Neuronal stem cell (in vitro differentiated cells): ENCODE measurements at regions not wholly inside any gene's neighbourhood (a gene's known extent, or its start where the extent isn't known, plus 50 kb on each side); places are given as distances from the start of the nearest gene placed in this dataset.

Experiments
- DNase-seq: peaks from one replicate; pipeline ENCODE4 v3.0.0-alpha.2; 2013; ENCODE audit warnings: low spot score
- H2AFZ ChIP-seq: one replicate; pipeline ENCODE4 v1.6.1; 2013; ENCODE audit warnings: mild to moderate bottlenecking, low read length, inconsistent platforms
- H2AK5ac ChIP-seq: 2 replicates; pipeline ENCODE4 v1.6.1; 2013; ENCODE audit warnings: low read depth, mild to moderate bottlenecking, inconsistent platforms, low read length, moderate library complexity, mixed read lengths
- H2BK120ac ChIP-seq: 2 replicates; pipeline ENCODE4 v1.6.1; 2013; ENCODE audit warnings: low read depth, mild to moderate bottlenecking, inconsistent platforms, low read length, moderate library complexity, mixed read lengths
- H2BK12ac ChIP-seq: one replicate; pipeline ENCODE4 v1.6.1; 2013; ENCODE audit warnings: low read length, inconsistent platforms
- H2BK15ac ChIP-seq: 2 replicates; pipeline ENCODE4 v1.6.1; 2013; ENCODE audit warnings: mild to moderate bottlenecking, low read length, inconsistent platforms, mixed read lengths
- H2BK5ac ChIP-seq: one replicate; pipeline ENCODE4 v1.6.1; 2013; ENCODE audit warnings: inconsistent platforms, mild to moderate bottlenecking, low read length, moderate library complexity
- H3K14ac ChIP-seq: one replicate; pipeline ENCODE4 v1.6.1; 2013; ENCODE audit warnings: low read length, inconsistent platforms
- H3K18ac ChIP-seq: 2 replicates; pipeline ENCODE4 v1.6.1; 2013; ENCODE audit warnings: low read length, inconsistent platforms
- H3K23ac ChIP-seq: 2 replicates; pipeline ENCODE4 v1.6.1; 2013; ENCODE audit warnings: low read depth, mild to moderate bottlenecking, mixed read lengths, low read length, inconsistent platforms; ENCODE audit not compliant: poor library complexity
- H3K27ac ChIP-seq: replicated peaks from 3 replicates; pipeline ENCODE4 v1.5.1; 2013; ENCODE audit warnings: low read length, inconsistent platforms
- H3K27me3 ChIP-seq, 3 experiments: 2 replicates each; pipeline ENCODE4 v1.6.1; 2013; ENCODE audit warnings: low read length in 3 of 3, mild to moderate bottlenecking in 2 of 3, inconsistent platforms in 1 of 3, low read depth in 1 of 3, mixed read lengths in 1 of 3, moderate library complexity in 1 of 3; ENCODE audit not compliant: control insufficient read depth in 3 of 3, insufficient read depth in 3 of 3
- H3K36me3 ChIP-seq, 2 donors: replicated peaks in 1 of 2; 2 replicates each; pipeline ENCODE4 v1.6.1; 2013; ENCODE audit warnings: low read length in 2 of 2; ENCODE audit not compliant: control insufficient read depth in 2 of 2, insufficient read depth in 2 of 2
- H3K4ac ChIP-seq: 2 replicates; pipeline ENCODE4 v1.6.1; 2013; ENCODE audit warnings: inconsistent platforms, mild to moderate bottlenecking, low read length, moderate library complexity
- H3K4me1 ChIP-seq, 2 donors: 1 replicate in 1 of 2; 2 replicates in 1 of 2; pipeline ENCODE4 v1.6.1; 2013; ENCODE audit warnings: low read length in 2 of 2, low read depth in 1 of 2; ENCODE audit not compliant: control insufficient read depth in 2 of 2, insufficient read depth in 1 of 2
- H3K4me2 ChIP-seq: one replicate; pipeline ENCODE4 v1.6.1; 2013; ENCODE audit warnings: mild to moderate bottlenecking, low read length, inconsistent platforms; ENCODE audit not compliant: insufficient read depth, poor library complexity, severe bottlenecking
- H3K4me3 ChIP-seq, 2 donors: 2 replicates each; pipeline ENCODE4 v1.5.1; 2013; ENCODE audit warnings: low read length in 2 of 2, mild to moderate bottlenecking in 2 of 2, inconsistent platforms in 1 of 2, moderate library complexity in 1 of 2
- H3K79me1 ChIP-seq: one replicate; pipeline ENCODE4 v1.6.1; 2013; ENCODE audit warnings: low read depth, mild to moderate bottlenecking, inconsistent platforms, low read length, moderate library complexity
- H3K9ac ChIP-seq: one replicate; pipeline ENCODE4 v1.6.1; 2013; ENCODE audit warnings: mild to moderate bottlenecking, low read depth, low read length, inconsistent platforms; ENCODE audit not compliant: poor library complexity
- H3K9me3 ChIP-seq, 2 donors: replicated peaks in 1 of 2; 2 replicates each; pipeline versions ENCODE3 to v1.6.1; 2013; ENCODE audit warnings: low read length in 2 of 2, mild to moderate bottlenecking in 2 of 2, inconsistent platforms in 1 of 2, low read depth in 1 of 2, mixed read lengths in 1 of 2, moderate library complexity in 1 of 2; ENCODE audit not compliant: control insufficient read depth in 2 of 2, insufficient read depth in 1 of 2
- H4K8ac ChIP-seq: one replicate; pipeline ENCODE4 v1.6.1; 2013; ENCODE audit warnings: low read depth, mild to moderate bottlenecking, inconsistent platforms, low read length, moderate library complexity
- H4K91ac ChIP-seq: one replicate; pipeline ENCODE4 v1.6.1; 2013; ENCODE audit warnings: low read length, low read depth, mild to moderate bottlenecking, inconsistent platforms; ENCODE audit not compliant: poor library complexity
- WGBS, 2 donors: extraction: QIAGEN DNeasy Blood & Tissue Kit; methylation state at CpG; one replicate each; pipeline ENCODE4 v1.1.7; 2013; ENCODE audit warnings: missing lambda C conversion rate in 2 of 2, mixed read lengths in 1 of 2; ENCODE audit not compliant: insufficient read length in 2 of 2, insufficient replicate concordance in 1 of 2; ENCODE audit errors: extremely low coverage in 2 of 2; 5-methylcytosine and 5-hydroxymethylcytosine counted together

GRCh38 chr12:82279536-82280058 lies 78.6 kb downstream of the CCDC59 start:
- no peak overlapping the region for H3K4me2 ChIP-seq
- no peak overlapping the region for H2BK120ac ChIP-seq
- no peak overlapping the region for H3K27ac ChIP-seq
- no peak overlapping the region for H2BK12ac ChIP-seq
- H3K27me3 ChIP-seq: no peaks in the 10 kb centered on the region
- H3K36me3 ChIP-seq: no peaks in the 10 kb centered on the region
- no peak overlapping the region for H4K91ac ChIP-seq
- H3K4me1 ChIP-seq: peaks cover 0 to 5% of the 10 kb centered on the region in 2 donors
- no peak overlapping the region for H3K4ac ChIP-seq
- H2BK15ac ChIP-seq: no peak overlapping the region
- H3K14ac ChIP-seq: no peak overlapping the region
- peaks cover 0 to 8% of the 10 kb centered on the region in 2 donors for H3K9me3 ChIP-seq
- no peak overlapping the region for H3K9ac ChIP-seq
- H2AK5ac ChIP-seq: no peak overlapping the region
- no peak overlapping the region for H3K18ac ChIP-seq
- no peak overlapping the region for H4K8ac ChIP-seq
- no peak overlapping the region for H2AFZ ChIP-seq
- no peak overlapping the region for H3K23ac ChIP-seq
- H2BK5ac ChIP-seq: no peak overlapping the region
- no CpG with 5 or more reads among the region's 3 CpGs for WGBS, 2 donors
- no peak for DNase-seq
- H3K79me1 ChIP-seq: no peaks in the 10 kb centered on the region
- H3K4me3 ChIP-seq: no peak overlapping the region

DNA sequence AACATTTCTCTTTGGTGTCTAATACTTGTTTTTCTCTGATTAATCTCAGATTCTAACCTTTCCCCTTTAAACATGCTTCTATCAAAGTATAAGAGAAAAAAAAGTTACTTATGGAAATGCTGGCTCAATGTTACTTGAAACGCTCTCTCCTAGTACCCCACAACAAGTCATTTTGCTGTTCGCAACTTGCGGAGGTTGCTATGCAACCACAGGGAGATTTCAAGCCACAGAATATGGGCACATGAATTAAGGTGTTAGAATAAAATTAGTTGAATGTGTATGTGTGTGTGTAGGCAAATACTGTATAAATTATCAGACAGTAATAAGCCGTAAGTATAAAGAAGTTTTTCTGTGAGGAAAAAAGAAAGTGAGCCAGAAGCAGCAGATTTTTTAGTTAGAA lies 80.6 kb downstream of the CCDC59 start:
- no peak overlapping the region for H2BK15ac ChIP-seq
- no peak overlapping the region for H3K14ac ChIP-seq
- no peak overlapping the region for H3K9ac ChIP-seq
- no peaks in the 10 kb centered on the region for H3K79me1 ChIP-seq
- H3K27me3 ChIP-seq: no peaks in the 10 kb centered on the region
- H2AK5ac ChIP-seq: no peak overlapping the region
- H3K36me3 ChIP-seq: no peaks in the 10 kb centered on the region
- H2BK120ac ChIP-seq: no peak overlapping the region
- WGBS, 2 donors: no CpG with 5 or more reads among the region's 4 CpGs
- no peak overlapping the region for H2BK12ac ChIP-seq
- H2BK5ac ChIP-seq: no peak overlapping the region
- no peak for DNase-seq
- peak overlapping the region; percentile 63 for H2AFZ ChIP-seq
- H3K4me3 ChIP-seq: no peak overlapping the region
- H3K4me2 ChIP-seq: no peak overlapping the region
- H3K27ac ChIP-seq: no peak overlapping the region
- H3K9me3 ChIP-seq: peaks cover 0 to 8% of the 10 kb centered on the region in 2 donors
- no peak overlapping the region for H3K4ac ChIP-seq
- no peak overlapping the region for H3K23ac ChIP-seq
- no peak overlapping the region for H4K91ac ChIP-seq
- peaks cover 0 to 5% of the 10 kb centered on the region in 2 donors for H3K4me1 ChIP-seq
- no peak overlapping the region for H4K8ac ChIP-seq
- no peak overlapping the region for H3K18ac ChIP-seq

DNA sequence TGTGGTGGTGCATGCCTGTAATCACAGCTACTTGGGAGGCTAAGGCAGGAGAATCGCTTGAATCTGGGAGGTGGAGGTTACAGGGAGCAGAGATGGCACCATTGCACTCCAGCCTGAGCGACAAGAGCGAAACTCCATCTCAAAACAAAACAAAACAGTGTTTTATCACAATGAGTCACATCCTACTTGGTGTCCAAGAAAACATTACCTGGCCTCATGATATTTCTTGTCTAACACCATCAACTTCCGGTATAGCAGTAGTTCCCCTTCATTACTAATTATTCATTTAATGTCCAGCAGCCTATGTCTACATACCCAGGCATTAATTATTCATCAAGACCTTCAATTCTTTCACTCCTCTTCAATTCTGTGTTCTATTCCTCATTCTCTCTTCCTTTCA lies 115.5 kb downstream of the CCDC59 start:
- H3K9me3 ChIP-seq: no peaks in the 10 kb centered on the region
- H3K18ac ChIP-seq: no peak overlapping the region
- no peak overlapping the region for H2BK5ac ChIP-seq
- no peaks in the 10 kb centered on the region for H3K4me1 ChIP-seq
- no peak overlapping the region for H3K9ac ChIP-seq
- H3K27me3 ChIP-seq: no peaks in the 10 kb centered on the region
- no peak overlapping the region for H3K4ac ChIP-seq
- no peaks in the 10 kb centered on the region for H3K79me1 ChIP-seq
- H3K14ac ChIP-seq: no peak overlapping the region
- no CpG with 5 or more reads among the region's 4 CpGs for WGBS, 2 donors
- no peak overlapping the region for H4K8ac ChIP-seq
- no peak overlapping the region for H3K23ac ChIP-seq
- no peaks in the 10 kb centered on the region for H3K36me3 ChIP-seq
- no peak overlapping the region for H2AK5ac ChIP-seq
- H3K4me2 ChIP-seq: no peak overlapping the region
- no peak overlapping the region for H2AFZ ChIP-seq
- no peak overlapping the region for H4K91ac ChIP-seq
- no peak overlapping the region for H3K4me3 ChIP-seq
- H3K27ac ChIP-seq: no peak overlapping the region
- no peak overlapping the region for H2BK120ac ChIP-seq
- no peak overlapping the region for H2BK15ac ChIP-seq
- DNase-seq: no peak
- H2BK12ac ChIP-seq: no peak overlapping the region

GRCh38 chr12:82225871-82226270 lies 132.3 kb downstream of the CCDC59 start:
- Histone ChIP-seq H2BK5ac (no peak overlapping the region), H2BK12ac (no peak overlapping the region), H3K4ac (no peak overlapping the region), H3K14ac (no peak overlapping the region), H3K27me3 (no peaks in the 10 kb centered on the region), H4K91ac (no peak overlapping the region), H2BK15ac (no peak overlapping the region), H3K27ac (no peak overlapping the region), H3K18ac (no peak overlapping the region), H3K4me1 (no peaks in the 10 kb centered on the region), H3K4me2 (no peak overlapping the region), H2AK5ac (no peak overlapping the region), H3K79me1 (no peaks in the 10 kb centered on the region), H2BK120ac (no peak overlapping the region), H3K9me3 (no peaks in the 10 kb centered on the region), H3K23ac (no peak overlapping the region), H2AFZ (no peak overlapping the region), H3K9ac (no peak overlapping the region), H3K36me3 (no peaks in the 10 kb centered on the region), H4K8ac (no peak overlapping the region), H3K4me3 (no peak overlapping the region)
- DNase-seq: no peak
